A673 (cell line): ENCODE measurements at regions not wholly inside any gene's neighbourhood (a gene's known extent, or its start where the extent isn't known, plus 50 kb on each side); places are given as distances from the start of the nearest gene placed in this dataset.

Source experiments
- EZH2 ChIP-seq: fragments of 200-600 bp; sonication (generic); IDR thresholded peaks from 2 replicates; pipeline ENCODE4 v1.6.1; 2017; ENCODE audit warnings: borderline replicate concordance, low read depth, mild to moderate bottlenecking, mixed read lengths, antibody characterized with exemption, low read length; ENCODE audit not compliant: poor library complexity, severe bottlenecking
- TF ChIP-seq, protein P1 (sequence below): fragments of 300-800, 200-600 bp; sonication (generic); conservative IDR thresholded peaks from 2 replicates; pipeline ENCODE4 v1.5.1; 2017; ENCODE audit warnings: low read depth, mild to moderate bottlenecking, antibody characterized with exemption, low read length, moderate library complexity, mixed read lengths

DNA sequence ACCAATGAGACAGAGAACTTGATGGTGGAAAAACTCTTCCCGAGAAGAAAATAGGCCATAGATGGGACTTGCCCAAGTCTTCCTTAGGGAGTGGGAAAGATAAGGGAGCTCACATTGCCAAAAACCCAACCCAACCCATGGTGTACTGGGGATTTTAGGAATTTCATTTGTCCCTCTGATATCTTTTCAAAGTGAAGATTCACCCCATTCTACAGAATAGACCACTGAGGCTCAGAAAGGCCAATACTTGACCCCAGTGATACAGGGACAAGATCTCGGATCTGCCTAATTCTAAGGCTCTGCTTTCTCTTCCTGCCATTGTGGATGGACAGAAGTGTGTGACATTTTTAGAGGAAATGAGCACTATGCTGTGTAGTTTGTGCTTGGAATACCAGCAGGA is 159.0 kb downstream of the MYCN start:
- TF ChIP-seq, protein P1, sequence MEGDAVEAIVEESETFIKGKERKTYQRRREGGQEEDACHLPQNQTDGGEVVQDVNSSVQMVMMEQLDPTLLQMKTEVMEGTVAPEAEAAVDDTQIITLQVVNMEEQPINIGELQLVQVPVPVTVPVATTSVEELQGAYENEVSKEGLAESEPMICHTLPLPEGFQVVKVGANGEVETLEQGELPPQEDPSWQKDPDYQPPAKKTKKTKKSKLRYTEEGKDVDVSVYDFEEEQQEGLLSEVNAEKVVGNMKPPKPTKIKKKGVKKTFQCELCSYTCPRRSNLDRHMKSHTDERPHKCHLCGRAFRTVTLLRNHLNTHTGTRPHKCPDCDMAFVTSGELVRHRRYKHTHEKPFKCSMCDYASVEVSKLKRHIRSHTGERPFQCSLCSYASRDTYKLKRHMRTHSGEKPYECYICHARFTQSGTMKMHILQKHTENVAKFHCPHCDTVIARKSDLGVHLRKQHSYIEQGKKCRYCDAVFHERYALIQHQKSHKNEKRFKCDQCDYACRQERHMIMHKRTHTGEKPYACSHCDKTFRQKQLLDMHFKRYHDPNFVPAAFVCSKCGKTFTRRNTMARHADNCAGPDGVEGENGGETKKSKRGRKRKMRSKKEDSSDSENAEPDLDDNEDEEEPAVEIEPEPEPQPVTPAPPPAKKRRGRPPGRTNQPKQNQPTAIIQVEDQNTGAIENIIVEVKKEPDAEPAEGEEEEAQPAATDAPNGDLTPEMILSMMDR: no peak
- TF ChIP-seq EZH2: no peak
